GM12864 (cell line): ENCODE measurements at regions not wholly inside any gene's neighbourhood (a gene's known extent, or its start where the extent isn't known, plus 50 kb on each side); places are given as distances from the start of the nearest gene placed in this dataset.

Experiments used
- DNase-seq: peaks from one replicate; pipeline ENCODE4 v3.0.0-alpha.2; 2011; ENCODE audit warnings: low read depth
- H3K4me3 ChIP-seq: 2 replicates; pipeline ENCODE4 v1.5.1; 2011; ENCODE audit warnings: mild to moderate bottlenecking, low read depth, low read length, control low read depth
- CTCF ChIP-seq: IDR thresholded peaks from 2 replicates; pipeline ENCODE4 v1.5.1; 2011; ENCODE audit warnings: low read depth, mild to moderate bottlenecking, moderate library complexity, low read length, control low read depth, inconsistent platforms; ENCODE audit errors: missing control alignments

DNA sequence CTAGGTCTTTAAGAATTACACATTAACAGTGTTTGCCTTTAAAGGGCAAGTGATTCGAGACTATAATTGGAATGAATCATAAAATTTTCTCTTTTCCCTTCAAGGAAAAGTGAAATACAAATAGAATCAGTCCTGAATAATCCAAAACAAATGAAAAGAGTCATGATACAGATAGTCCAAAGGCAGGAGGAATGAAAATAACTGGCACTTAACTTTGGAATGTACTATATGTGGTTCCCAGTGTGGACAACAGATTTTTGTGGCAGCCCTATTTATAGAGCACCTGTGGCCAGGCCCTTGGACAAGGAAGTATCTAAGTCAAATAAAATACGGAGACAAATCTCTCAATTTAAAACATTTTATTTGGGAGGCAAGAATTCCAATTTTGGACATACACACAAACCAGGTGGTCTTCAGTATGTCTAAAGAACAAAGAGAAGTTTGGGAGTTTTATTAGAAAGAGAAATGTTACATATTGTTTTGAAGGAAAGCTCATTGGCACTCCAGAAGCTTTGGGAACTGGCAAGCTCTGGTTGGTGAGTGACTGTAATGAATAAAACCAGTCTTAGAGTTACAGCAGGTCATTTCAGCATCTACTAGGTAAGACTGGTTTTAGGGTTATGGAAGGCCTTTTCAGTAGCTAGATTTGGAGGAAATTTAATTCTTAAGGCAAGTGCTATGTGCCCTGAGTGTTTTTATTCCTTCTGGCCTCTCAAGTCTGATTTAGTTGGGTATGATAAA is 116.0 kb upstream of the PAM start:
- TF ChIP-seq CTCF: no peak
- DNase-seq: no peak
- no peak overlapping the region for H3K4me3 ChIP-seq

DNA sequence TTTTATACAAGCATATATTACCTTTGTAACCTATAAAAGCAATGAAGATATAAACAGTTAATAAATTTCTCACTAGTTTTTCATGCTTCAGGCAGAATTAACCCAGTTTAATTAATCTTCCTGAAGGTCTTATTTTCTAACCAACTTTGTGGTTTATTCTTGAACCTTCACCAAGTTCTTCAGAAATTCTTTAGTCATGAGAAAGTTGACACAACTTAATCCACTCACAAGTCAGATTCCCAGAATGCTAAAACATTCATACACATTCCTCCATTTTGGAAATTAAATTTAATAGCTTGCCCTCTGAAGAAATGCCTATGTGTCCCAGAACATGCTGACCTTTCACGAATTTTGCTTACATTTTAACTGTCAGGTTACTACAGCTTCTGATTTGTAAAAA is 105.4 kb upstream of the PAM start:
- no peak overlapping the region for H3K4me3 ChIP-seq
- TF ChIP-seq CTCF: no peak
- DNase-seq: no peak

DNA sequence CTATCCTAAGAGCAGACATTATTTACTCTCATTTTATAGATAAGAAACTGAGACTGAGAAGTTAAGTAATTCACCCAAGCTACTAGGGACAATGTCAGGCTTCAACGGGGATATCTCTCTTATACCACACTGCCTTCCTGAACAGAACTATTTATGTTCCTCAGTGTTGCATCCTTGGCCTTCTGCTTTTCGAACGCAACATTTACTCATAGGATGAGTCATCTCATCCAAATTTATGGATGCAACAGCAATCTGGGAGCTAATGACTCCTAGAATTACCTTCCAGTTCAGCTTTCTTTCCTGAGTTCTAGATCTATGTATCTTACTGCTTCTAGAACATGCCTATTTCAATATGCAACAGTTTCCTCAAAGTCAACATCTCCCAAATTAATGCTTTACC is 103.6 kb upstream of the PAM start:
- TF ChIP-seq CTCF: no peak

GRCh38 chr5:102654559-102655349 is 100.4 kb upstream of the PAM start:
- no peak for DNase-seq
- H3K4me3 ChIP-seq: no peak overlapping the region
- TF ChIP-seq CTCF: no peak

More for the DNA sequence above, 103.6 kb upstream of the PAM start:
- H3K4me3 ChIP-seq: no peak overlapping the region
- no peak for DNase-seq

GRCh38 chr5:102659151-102659550 is 96.0 kb upstream of the PAM start:
- TF ChIP-seq CTCF: no peak
- H3K4me3 ChIP-seq: no peak overlapping the region
- no peak for DNase-seq

DNA sequence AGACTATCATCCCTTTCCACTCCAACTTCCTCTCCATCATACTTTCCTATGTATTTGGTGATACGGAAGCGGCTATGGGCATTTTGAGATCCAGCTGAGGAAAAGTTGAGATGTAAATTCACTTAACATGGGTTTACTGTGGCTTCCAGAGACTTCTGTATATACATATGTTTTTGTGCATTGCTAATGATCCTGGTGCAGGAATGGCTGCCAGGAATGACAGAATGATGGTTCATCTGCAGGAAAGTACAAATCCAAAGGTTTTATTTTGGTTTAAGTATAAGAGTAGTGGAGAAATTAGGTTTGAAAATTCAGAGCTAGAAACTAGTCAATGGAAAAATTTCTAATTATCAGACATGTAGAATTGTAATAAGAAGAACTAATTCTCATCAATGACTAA is 95.0 kb upstream of the PAM start:
- no peak for TF ChIP-seq CTCF
- H3K4me3 ChIP-seq: no peak overlapping the region
- no peak for DNase-seq
